HepG2 (cell line): ENCODE measurements at regions not wholly inside any gene's neighbourhood (a gene's known extent, or its start where the extent isn't known, plus 50 kb on each side); places are given as distances from the start of the nearest gene placed in this dataset.

ENCODE experiments used
- EP300 ChIP-seq, 3 experiments: sonication (generic) in 1 of 3; formaldehyde crosslinking in 1 of 3; IDR thresholded peaks; 2 replicates each; pipeline versions ENCODE4 v1.5.1 to v1.6.1; 2011 to 2020; ENCODE audit warnings: low read depth in 2 of 3, low read length in 2 of 3, borderline replicate concordance in 1 of 3, improper control_type of control experiment in 1 of 3, mild to moderate bottlenecking in 1 of 3, missing genetic modification reagents in 1 of 3, moderate library complexity in 1 of 3
- ERF ChIP-seq: IDR thresholded peaks from 2 replicates; pipeline ENCODE4 v1.6.1; 2018; ENCODE audit warnings: missing biosample characterization, missing genetic modification reagents
- HNF4A ChIP-seq: sonication (generic); formaldehyde crosslinking; IDR thresholded peaks from 2 replicates; pipeline ENCODE4 v1.4.0; 2020; ENCODE audit warnings: missing genetic modification reagents
- NFYB ChIP-seq: sonication (generic); formaldehyde crosslinking; IDR thresholded peaks from 2 replicates; pipeline ENCODE4 v1.4.0; 2020; ENCODE audit warnings: missing genetic modification reagents
- PCBP1 ChIP-seq: fragments of 200-400 bp; formaldehyde crosslinking; IDR thresholded peaks from 2 replicates; pipeline ENCODE4 v1.6.1; 2017; ENCODE audit warnings: mild to moderate bottlenecking, low read depth, low read length, borderline replicate concordance
- PHF8 ChIP-seq: sonication (generic); formaldehyde crosslinking; IDR thresholded peaks from 2 replicates; pipeline ENCODE4 v1.5.0; 2020; ENCODE audit warnings: missing genetic modification reagents
- RELA ChIP-seq: sonication (generic); formaldehyde crosslinking; IDR thresholded peaks from 2 replicates; pipeline ENCODE4 v1.4.0; 2020; ENCODE audit warnings: missing genetic modification reagents
- SUZ12 ChIP-seq: fragments of 150-350 bp; IDR thresholded peaks from 2 replicates; pipeline ENCODE4 v1.6.1; 2014; ENCODE audit warnings: low read depth, low read length
- ZNF672 ChIP-seq: sonication (generic); formaldehyde crosslinking; IDR thresholded peaks from 2 replicates; pipeline ENCODE4 v1.8.1; 2022; ENCODE audit warnings: missing genetic modification reagents
- TF ChIP-seq, protein P1 (sequence below): sonication (generic); formaldehyde crosslinking; IDR thresholded peaks from 2 replicates; pipeline ENCODE4 v1.5.0; 2020; ENCODE audit warnings: mild to moderate bottlenecking, missing genetic modification reagents, moderate library complexity
- TF ChIP-seq, protein P2 (sequence below), 2 experiments: sonication (generic) in 1 of 2; formaldehyde crosslinking in 1 of 2; IDR thresholded peaks; 2 replicates each; pipeline versions ENCODE4 v1.5.1 to v1.6.1; 2011 to 2020; ENCODE audit warnings: borderline replicate concordance in 1 of 2, low read depth in 1 of 2, low read length in 1 of 2, mild to moderate bottlenecking in 1 of 2, missing genetic modification reagents in 1 of 2, moderate library complexity in 1 of 2
- TF ChIP-seq, protein P3 (sequence below): sonication (generic); formaldehyde crosslinking; IDR thresholded peaks from 2 replicates; pipeline ENCODE4 v1.5.0; 2020; ENCODE audit warnings: mild to moderate bottlenecking, missing genetic modification reagents
- TF ChIP-seq, protein P4 (sequence below), 2 experiments: IDR thresholded peaks; 2 replicates each; pipeline ENCODE4 v1.6.1; 2011 to 2012; ENCODE audit warnings: low read length in 2 of 2, borderline replicate concordance in 1 of 2, low read depth in 1 of 2, mild to moderate bottlenecking in 1 of 2, moderate library complexity in 1 of 2
- TF ChIP-seq, protein P5 (sequence below): sonication (generic); formaldehyde crosslinking; conservative IDR thresholded peaks from 2 replicates; pipeline ENCODE4 v1.8.1; 2023; ENCODE audit warnings: missing genetic modification reagents

DNA sequence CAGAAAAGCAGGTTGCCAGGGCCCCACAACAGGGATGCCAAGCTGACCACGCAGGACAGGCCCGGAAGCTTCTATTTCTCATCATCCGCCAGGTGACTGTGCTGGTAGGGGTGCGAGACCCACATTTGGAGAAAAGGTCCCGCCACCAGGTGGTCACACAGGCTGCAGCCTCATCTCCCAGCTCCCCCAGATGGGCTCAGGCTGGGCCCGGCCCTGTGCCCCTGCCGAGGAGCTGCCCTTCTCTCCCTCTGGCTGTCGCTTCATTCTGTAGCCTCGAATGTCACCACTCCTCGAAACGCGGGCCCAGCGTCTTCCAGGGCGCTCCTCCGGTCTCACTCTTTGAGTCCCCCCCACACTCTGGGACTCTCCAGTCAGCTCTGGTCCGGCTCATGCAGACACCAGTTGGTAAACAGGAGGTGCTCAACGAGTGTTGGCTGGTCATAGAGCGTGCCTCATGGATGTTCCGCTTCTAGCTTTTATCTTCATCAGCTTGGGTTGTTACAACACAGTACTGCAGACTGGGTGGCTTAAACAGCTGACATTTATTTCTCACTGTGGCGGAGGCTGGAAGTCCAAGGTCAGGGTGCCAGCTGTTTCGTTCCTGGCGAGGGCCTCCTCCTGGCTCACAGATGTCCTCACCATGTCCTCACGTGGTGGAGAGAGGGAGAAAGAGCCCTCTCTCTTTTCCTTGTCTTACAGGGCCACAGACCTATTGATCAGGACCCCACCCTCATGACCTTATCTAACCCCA is 87.1 kb downstream of the TEX29 start:
- no peak for TF ChIP-seq SUZ12
- TF ChIP-seq PHF8 (CRISPR knock-in tag), result no peak
- no peak for TF ChIP-seq PCBP1
- TF ChIP-seq, protein P1, sequence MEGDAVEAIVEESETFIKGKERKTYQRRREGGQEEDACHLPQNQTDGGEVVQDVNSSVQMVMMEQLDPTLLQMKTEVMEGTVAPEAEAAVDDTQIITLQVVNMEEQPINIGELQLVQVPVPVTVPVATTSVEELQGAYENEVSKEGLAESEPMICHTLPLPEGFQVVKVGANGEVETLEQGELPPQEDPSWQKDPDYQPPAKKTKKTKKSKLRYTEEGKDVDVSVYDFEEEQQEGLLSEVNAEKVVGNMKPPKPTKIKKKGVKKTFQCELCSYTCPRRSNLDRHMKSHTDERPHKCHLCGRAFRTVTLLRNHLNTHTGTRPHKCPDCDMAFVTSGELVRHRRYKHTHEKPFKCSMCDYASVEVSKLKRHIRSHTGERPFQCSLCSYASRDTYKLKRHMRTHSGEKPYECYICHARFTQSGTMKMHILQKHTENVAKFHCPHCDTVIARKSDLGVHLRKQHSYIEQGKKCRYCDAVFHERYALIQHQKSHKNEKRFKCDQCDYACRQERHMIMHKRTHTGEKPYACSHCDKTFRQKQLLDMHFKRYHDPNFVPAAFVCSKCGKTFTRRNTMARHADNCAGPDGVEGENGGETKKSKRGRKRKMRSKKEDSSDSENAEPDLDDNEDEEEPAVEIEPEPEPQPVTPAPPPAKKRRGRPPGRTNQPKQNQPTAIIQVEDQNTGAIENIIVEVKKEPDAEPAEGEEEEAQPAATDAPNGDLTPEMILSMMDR, result no peak
- no peak for TF ChIP-seq ERF (CRISPR knock-in tag)
- TF ChIP-seq HNF4A (CRISPR knock-in tag), result peak; percentile 65
- TF ChIP-seq, protein P2, sequence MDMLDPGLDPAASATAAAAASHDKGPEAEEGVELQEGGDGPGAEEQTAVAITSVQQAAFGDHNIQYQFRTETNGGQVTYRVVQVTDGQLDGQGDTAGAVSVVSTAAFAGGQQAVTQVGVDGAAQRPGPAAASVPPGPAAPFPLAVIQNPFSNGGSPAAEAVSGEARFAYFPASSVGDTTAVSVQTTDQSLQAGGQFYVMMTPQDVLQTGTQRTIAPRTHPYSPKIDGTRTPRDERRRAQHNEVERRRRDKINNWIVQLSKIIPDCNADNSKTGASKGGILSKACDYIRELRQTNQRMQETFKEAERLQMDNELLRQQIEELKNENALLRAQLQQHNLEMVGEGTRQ (IDR thresholded peaks at IDR 0.05; ENCODE audit: low read depth, low read length), result no peak
- TF ChIP-seq, protein P2 (CRISPR knock-in tag; IDR thresholded peaks at IDR 0.05; ENCODE audit: borderline replicate concordance), result no peak
- TF ChIP-seq ZNF672 (CRISPR knock-in tag), result no peak
- no peak for TF ChIP-seq EP300 (IDR thresholded peaks at IDR 0.05; ENCODE audit: low read depth in 2 of 2, low read length in 2 of 2)
- TF ChIP-seq EP300 (CRISPR knock-in tag; IDR thresholded peaks at IDR 0.05; ENCODE audit: borderline replicate concordance), result no peak
- TF ChIP-seq RELA (CRISPR knock-in tag), result no peak
- TF ChIP-seq, protein P3, sequence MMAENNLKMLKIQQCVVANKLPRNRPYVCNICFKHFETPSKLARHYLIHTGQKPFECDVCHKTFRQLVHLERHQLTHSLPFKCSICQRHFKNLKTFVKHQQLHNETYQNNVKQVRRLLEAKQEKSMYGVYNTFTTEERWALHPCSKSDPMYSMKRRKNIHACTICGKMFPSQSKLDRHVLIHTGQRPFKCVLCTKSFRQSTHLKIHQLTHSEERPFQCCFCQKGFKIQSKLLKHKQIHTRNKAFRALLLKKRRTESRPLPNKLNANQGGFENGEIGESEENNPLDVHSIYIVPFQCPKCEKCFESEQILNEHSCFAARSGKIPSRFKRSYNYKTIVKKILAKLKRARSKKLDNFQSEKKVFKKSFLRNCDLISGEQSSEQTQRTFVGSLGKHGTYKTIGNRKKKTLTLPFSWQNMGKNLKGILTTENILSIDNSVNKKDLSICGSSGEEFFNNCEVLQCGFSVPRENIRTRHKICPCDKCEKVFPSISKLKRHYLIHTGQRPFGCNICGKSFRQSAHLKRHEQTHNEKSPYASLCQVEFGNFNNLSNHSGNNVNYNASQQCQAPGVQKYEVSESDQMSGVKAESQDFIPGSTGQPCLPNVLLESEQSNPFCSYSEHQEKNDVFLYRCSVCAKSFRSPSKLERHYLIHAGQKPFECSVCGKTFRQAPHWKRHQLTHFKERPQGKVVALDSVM (CRISPR knock-in tag), result no peak
- TF ChIP-seq, protein P4, sequence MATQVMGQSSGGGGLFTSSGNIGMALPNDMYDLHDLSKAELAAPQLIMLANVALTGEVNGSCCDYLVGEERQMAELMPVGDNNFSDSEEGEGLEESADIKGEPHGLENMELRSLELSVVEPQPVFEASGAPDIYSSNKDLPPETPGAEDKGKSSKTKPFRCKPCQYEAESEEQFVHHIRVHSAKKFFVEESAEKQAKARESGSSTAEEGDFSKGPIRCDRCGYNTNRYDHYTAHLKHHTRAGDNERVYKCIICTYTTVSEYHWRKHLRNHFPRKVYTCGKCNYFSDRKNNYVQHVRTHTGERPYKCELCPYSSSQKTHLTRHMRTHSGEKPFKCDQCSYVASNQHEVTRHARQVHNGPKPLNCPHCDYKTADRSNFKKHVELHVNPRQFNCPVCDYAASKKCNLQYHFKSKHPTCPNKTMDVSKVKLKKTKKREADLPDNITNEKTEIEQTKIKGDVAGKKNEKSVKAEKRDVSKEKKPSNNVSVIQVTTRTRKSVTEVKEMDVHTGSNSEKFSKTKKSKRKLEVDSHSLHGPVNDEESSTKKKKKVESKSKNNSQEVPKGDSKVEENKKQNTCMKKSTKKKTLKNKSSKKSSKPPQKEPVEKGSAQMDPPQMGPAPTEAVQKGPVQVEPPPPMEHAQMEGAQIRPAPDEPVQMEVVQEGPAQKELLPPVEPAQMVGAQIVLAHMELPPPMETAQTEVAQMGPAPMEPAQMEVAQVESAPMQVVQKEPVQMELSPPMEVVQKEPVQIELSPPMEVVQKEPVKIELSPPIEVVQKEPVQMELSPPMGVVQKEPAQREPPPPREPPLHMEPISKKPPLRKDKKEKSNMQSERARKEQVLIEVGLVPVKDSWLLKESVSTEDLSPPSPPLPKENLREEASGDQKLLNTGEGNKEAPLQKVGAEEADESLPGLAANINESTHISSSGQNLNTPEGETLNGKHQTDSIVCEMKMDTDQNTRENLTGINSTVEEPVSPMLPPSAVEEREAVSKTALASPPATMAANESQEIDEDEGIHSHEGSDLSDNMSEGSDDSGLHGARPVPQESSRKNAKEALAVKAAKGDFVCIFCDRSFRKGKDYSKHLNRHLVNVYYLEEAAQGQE (IDR thresholded peaks at IDR 0.05; ENCODE audit: borderline replicate concordance in 1 of 2, low read depth in 1 of 2, low read length in 2 of 2), result no peak
- no peak for TF ChIP-seq NFYB (CRISPR knock-in tag)
- TF ChIP-seq, protein P5, sequence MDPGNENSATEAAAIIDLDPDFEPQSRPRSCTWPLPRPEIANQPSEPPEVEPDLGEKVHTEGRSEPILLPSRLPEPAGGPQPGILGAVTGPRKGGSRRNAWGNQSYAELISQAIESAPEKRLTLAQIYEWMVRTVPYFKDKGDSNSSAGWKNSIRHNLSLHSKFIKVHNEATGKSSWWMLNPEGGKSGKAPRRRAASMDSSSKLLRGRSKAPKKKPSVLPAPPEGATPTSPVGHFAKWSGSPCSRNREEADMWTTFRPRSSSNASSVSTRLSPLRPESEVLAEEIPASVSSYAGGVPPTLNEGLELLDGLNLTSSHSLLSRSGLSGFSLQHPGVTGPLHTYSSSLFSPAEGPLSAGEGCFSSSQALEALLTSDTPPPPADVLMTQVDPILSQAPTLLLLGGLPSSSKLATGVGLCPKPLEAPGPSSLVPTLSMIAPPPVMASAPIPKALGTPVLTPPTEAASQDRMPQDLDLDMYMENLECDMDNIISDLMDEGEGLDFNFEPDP (CRISPR knock-in tag), result no peak
